Right ventricle myocardium inferior (tissue), 1 donor: ENCODE measurements at regions not wholly inside any gene's neighbourhood (a gene's known extent, or its start where the extent isn't known, plus 50 kb on each side); places are given as distances from the start of the nearest gene placed in this dataset.

Experiments used
- ATAC-seq: fragments of 200-7000 bp; cut with Tn5 transposase; one replicate; pipeline ENCODE4 v1.9.1; 2020; ENCODE audit warnings: mild to moderate bottlenecking, moderate library complexity
- DNase-seq: peaks from one replicate; pipeline ENCODE4 v3.0.0; 2021; ENCODE audit errors: missing footprints
- intact Hi-C: fragments of 100-400 bp; cut with DNase I; formaldehyde crosslinking; loops from one replicate; pipeline ENCODE4 v1.11.0; 2022
- donor health status: DM: no; HTN: yes; CAD: no; lungs with severe emphysema.

DNA sequence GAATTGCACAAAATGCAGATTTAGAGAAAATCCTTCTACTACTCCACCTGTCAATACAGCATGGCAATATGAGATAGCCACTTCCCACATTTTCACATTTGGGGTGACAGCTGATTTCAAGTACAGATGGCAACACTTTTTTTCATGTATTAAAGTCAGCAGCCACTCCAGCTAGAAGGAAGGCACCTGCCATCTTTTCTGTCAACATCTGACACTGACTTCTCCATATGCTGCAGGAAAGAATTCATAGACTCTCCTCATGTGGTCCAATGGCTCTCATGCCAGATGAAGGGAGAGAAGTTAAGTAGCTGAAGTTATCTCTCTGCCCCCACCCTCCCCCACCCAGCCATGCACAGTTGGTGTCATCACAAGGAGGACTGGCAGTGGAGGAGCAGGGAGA is 912.0 kb downstream of the SORCS1 start:
- DNase-seq (no peak), ATAC-seq (no peak)
- intact Hi-C loops, result no loop called here

- DNase-seq (no peak), ATAC-seq (no peak)
- intact Hi-C loops, result no loop called here
These were observed 912.9 kb downstream of the SORCS1 start for GRCh38 chr10:106251573-106251972.

DNA sequence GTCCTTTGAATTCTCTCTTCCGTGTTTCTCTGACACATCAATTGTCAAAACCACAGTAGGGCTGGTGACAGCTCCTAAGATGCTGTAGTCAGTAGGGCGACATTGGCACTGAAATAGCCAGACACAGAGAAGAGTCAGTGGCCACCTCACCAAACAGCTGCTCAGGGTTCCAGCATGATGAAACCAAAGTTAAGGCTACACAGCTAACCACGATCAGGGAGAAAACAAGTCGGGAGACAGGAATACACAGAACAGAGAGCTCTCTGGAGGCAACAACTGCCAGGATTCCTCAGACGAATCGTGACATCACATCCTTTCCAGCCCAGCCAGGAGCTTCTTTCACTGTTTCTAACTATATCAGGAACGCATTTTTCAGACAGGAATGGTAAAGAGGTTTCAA is 922.2 kb downstream of the SORCS1 start:
- DNase-seq (no peak), ATAC-seq (no peak)
- intact Hi-C loops, result no loop called here

DNA sequence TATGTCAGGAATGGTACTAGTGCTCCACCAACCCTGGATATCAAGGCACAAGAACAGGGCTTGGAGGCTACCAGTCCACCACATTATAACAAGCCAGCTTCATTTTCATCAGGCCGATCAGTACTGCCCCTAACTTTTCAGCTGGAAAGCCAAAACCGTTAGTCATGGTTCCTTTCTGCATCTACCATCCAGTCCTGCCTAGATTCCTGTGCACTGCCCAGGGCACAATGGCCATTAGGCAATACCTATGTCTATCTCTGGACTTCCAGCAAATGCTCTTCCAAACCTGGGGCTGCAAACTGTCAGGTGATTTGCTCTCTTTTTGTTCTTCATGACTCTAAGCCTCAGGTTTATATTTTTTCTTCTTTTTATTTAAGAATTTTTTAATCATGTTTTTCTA is 937.7 kb downstream of the SORCS1 start:
- intact Hi-C loops, result no loop called here
- DNase-seq (no peak), ATAC-seq (no peak)

- intact Hi-C loops, result no loop called here
- no peak for DNase-seq
- ATAC-seq, result no peak
These were observed 938.4 kb downstream of the SORCS1 start for GRCh38 chr10:106226142-106226541.

DNA sequence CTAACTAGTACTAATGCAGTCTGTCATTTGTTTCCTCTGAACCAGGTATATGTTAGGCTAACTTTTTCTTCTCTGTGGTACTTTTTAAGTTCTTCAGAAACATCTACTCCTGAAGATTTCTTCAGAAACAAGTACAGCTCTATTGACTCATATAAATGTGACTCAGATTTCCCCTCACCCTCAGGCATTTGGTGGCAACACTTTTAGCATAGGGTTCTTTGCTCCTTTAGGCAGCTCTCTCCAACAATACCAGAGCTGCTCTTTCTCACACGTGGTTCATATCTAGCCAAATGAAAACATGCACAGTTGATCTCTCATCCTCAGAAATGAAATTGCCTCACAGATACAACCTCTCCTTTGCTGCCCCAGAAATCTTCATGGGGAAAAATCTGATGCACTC is 939.8 kb downstream of the SORCS1 start:
- no peak for ATAC-seq
- intact Hi-C loops, result no loop called here

DNA sequence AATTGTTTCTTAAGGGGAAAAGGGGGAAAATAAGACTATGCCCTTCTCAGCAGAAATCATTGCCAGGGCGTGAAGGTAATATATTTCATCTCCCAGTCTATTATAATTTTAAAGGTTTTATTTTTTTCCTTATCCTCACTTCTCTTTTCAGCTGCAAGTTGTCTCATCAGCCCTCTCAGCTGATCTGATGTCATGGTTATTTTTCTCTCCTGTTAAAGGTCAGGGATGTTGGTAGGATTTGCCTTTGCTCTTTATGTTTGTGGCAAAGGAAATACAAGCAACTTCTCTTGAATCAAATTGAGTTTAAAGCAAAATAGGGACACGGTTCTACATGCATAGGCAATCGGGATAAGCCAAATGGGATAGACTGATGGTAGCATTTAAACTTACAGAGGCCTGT is 946.9 kb downstream of the SORCS1 start:
- intact Hi-C loops, result no loop called here
- no peak for ATAC-seq

More for the DNA sequence above, 939.8 kb downstream of the SORCS1 start:
- DNase-seq, result no peak

DNA sequence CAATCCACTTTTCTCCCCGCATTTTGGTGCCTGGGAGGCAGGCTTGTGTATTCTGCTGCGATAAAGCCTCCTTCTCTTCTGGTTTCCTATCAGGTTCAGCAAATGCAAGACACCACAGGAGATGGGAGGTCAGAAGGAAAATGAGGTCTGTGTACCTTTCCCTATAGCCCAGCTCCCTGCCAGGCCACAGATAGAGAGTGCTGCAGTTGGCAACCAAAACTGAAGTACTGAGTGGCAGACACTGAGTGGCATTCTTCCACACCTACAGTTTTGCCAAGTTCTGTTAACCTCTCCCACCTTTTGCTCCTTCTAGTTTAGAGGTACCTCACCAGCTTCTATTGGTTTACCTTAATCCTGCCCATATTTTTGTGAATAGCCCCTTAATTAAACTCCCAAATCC is 948.4 kb downstream of the SORCS1 start:
- intact Hi-C loops, result no loop called here
- DNase-seq, result no peak
- peak; percentile 84 for ATAC-seq

More for the DNA sequence above, 946.9 kb downstream of the SORCS1 start:
- DNase-seq, result no peak

DNA sequence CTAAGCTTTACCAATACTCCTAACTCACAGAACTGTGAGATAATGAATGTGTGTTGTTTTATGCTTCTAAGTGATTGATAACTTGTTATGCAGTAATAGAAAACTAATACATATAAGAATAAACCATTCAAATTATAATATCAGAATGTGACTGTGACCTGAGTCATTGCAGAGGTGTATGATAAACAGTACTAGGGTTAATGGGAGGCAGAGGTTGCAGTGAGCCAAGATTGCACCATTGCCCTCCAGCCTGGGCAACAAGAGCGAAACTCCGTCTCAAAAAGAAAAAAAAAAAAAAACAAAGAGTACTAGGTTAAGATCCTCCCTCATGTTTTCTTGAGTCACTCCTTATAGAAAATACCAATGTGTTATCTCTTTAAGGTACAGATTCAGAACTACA is 950.3 kb downstream of the SORCS1 start:
- ATAC-seq (no peak), DNase-seq (no peak)
- intact Hi-C loops, result no loop called here

GRCh38 chr10:106213493-106213892 is 951.0 kb downstream of the SORCS1 start:
- intact Hi-C loops, result no loop called here
- ATAC-seq (no peak), DNase-seq (no peak)

GRCh38 chr10:106198275-106198674 is 966.2 kb downstream of the SORCS1 start:
- no peak for ATAC-seq
- no peak for DNase-seq
- intact Hi-C loops, result no loop called here

GRCh38 chr10:106189292-106189691 is 975.2 kb downstream of the SORCS1 start:
- ATAC-seq, result peak; percentile 34
- intact Hi-C loops, result no loop called here

DNA sequence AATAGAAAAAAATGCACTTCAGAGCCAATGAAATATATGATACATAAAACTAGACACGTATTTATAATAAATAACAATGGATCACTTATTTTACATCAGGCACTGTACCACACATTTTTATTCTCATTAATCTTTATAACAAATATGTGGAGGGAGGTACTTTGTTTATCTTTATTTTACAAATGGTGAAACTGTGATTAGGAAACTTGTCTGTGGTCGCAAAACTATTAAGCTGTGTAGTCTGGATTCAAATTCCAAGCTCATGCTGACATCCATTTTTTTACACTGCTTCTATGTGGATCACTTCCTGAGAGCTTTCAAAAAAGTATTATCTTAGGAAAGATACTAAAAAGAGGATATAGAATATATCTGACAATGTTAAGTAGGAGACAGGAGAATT is 978.6 kb downstream of the SORCS1 start:
- no peak for DNase-seq
- no peak for ATAC-seq
- intact Hi-C loops, result no loop called here

More at GRCh38 chr10:106189292-106189691, 975.2 kb downstream of the SORCS1 start:
- DNase-seq, result no peak

DNA sequence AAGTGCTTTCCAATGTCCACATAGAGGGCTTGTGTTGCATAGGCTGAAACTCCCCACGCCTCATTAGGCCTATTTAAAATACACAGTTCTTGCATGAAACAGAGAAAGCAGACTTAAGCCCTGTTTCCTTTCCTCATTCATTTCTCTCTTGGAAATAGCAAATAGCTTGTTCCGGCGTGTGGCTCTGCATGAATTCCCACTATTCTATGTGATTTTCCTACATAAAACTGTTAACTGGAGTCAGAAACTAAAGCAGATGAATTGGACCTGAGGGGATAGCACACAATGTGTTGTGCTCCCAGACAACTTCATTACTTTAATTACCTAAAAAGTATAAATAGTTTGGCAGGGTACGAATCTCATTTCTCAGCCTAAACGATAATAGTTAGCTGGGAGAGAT is 981.5 kb downstream of the SORCS1 start:
- DNase-seq (no peak), ATAC-seq (no peak)
- intact Hi-C loops, result no loop called here

DNA sequence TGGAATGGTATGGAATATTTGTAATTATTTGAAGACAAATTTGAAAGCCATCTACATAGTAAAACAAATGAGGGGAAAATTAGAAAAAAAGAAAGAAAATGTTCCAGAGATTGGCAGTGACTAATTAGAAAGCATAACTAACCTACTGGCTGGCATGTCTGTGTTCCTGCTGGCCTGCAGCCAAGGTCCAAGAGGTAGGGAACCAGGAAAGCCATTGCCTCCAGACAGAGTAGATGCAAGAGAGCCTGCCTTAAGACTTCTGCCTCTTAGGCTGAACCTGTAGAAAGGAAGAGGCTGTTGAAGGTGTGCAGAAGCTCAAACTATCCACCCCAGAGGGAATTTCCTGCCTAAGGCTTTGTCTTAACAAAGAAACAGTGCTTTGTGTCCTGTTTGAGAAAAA is 982.0 kb downstream of the SORCS1 start:
- ATAC-seq (no peak), DNase-seq (no peak)
- intact Hi-C loops, result no loop called here

- DNase-seq, result no peak
- intact Hi-C loops, result no loop called here
- ATAC-seq, result no peak
These were observed 983.0 kb downstream of the SORCS1 start for GRCh38 chr10:106181501-106181900.

DNA sequence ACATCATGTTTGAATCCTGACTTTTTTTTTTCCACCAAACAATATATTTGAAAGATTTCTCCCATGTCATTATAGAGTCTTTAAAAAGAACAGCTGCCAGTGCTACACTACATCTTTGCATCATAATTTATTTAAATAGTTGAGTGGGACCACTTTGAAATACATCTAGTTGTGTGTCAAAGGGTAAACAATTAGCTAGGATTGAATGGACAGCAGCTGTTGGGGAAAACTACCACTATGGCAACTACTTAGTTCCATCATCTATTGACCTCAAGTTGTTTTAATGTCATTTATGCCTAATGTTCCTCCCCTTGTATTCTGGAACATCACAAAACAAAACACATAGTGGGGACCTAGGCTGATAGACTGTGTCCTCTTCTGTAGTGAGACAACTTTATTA is 985.1 kb downstream of the SORCS1 start:
- intact Hi-C loops, result loop anchor here (5.0 to 10.0 kb wide), 2 partner anchors 227 to 385 kb away; no protein-coding TSS in a partner anchor
- DNase-seq (no peak), ATAC-seq (no peak)

- intact Hi-C loops, result loop anchor here (5.0 to 10.0 kb wide), 2 partner anchors 224 to 381 kb away; no protein-coding TSS in a partner anchor
- ATAC-seq (no peak), DNase-seq (no peak)
These were observed 988.6 kb downstream of the SORCS1 start for GRCh38 chr10:106175760-106176377.

- ATAC-seq, result no peak
- no peak for DNase-seq
- intact Hi-C loops, result loop anchor here (10.0 kb wide), 1 partner anchor 379 kb away; no protein-coding TSS in a partner anchor
These were observed 990.7 kb downstream of the SORCS1 start for GRCh38 chr10:106173838-106174237.

GRCh38 chr10:106169241-106169640 is 995.3 kb downstream of the SORCS1 start:
- no peak for DNase-seq
- ATAC-seq, result no peak
- intact Hi-C loops, result no loop called here

DNA sequence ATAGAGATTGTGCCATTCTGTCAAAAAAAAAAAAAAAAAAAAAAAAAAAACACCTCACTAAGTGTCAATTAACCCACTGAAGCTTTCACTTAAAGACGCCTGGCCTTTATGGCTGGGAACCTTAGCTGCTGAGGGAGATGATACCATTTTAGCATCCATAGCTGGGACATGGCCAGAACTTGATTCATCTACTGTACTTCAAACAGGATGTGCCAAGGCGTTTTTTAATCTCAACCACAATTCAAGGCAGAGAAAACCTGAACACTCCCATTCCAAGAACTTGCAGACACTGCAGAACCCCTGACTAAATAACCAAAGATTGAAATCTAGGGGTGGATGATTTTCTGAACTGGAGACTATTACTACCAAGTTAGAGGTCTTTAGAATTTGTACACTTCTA is 996.6 kb downstream of the SORCS1 start:
- ATAC-seq, result no peak
- DNase-seq, result no peak
- intact Hi-C loops, result no loop called here
